ENCODE measurements at regions not wholly inside any gene's neighbourhood (a gene's known extent, or its start where the extent isn't known, plus 50 kb on each side); places are given as distances from the start of the nearest gene placed in this dataset.

DNA sequence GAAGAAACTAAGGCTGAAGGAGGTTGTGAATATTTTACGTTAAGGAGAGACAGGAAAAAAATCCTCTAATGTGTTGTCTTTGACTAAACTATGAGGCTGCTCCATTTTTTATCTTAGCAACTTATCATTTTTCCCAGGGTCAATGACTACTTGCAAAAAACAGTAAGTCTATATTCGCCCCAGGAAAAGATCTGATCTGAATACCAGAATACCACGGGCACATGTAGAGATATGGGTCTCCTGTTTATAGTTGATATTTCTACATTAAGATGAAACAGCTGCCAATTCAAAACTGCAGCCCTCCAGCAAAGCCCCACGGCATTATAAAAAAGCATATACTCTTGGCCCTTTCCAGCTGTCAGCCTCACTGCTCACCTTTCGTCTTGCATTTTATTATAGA, 358.4 kb downstream of the SH2D4B start:
- TF ChIP-seq POLR2AphosphoS5 (IDR thresholded peaks at IDR 0.05; ENCODE audit: low read depth, low read length) (no peak), POLR2A (IDR thresholded peaks at IDR 0.05; ENCODE audit: low read depth, low read length) (no peak), SPI1 (IDR thresholded peaks at IDR 0.05; ENCODE audit: low read depth, low read length) (no peak), TAF1 (IDR thresholded peaks at IDR 0.05; ENCODE audit: low read depth, low read length) (no peak)

Measured in GM12891 (cell line).